GM23338 (cell line): ENCODE measurements at regions not wholly inside any gene's neighbourhood (a gene's known extent, or its start where the extent isn't known, plus 50 kb on each side); places are given as distances from the start of the nearest gene placed in this dataset.

Experiments
- ATAC-seq: fragments of 200-7000 bp; cut with Tn5 transposase; 3 replicates; pipeline ENCODE4 v1.9.1; 2020
- DNase-seq: peaks from one replicate; pipeline ENCODE4 v3.0.0-alpha.2; 2015; ENCODE audit warnings: low spot score
- H2AFZ ChIP-seq: fragments of 200-600 bp; sonication (generic); 2 replicates; pipeline ENCODE4 v1.8.0; 2016; ENCODE audit warnings: antibody characterized with exemption, mild to moderate bottlenecking, moderate library complexity
- H3F3A ChIP-seq: fragments of 200-600 bp; sonication (generic); replicated peaks from 2 replicates; pipeline ENCODE4 v1.8.0; 2017; ENCODE audit warnings: antibody characterized with exemption, mixed run types, low read depth
- H3K27ac ChIP-seq: fragments of 200-600 bp; sonication (generic); 2 replicates; pipeline ENCODE4 v1.6.1; 2016; ENCODE audit warnings: low read depth
- H3K27me3 ChIP-seq: fragments of 200-600 bp; sonication (generic); 2 replicates; pipeline ENCODE4 v1.8.0; 2016; ENCODE audit warnings: mild to moderate bottlenecking, mixed run types, moderate library complexity; ENCODE audit not compliant: insufficient read depth
- H3K36me3 ChIP-seq: fragments of 200-600 bp; sonication (generic); 2 replicates; pipeline ENCODE4 v1.8.0; 2016; ENCODE audit warnings: mild to moderate bottlenecking; ENCODE audit not compliant: insufficient read depth
- H3K4me1 ChIP-seq: fragments of 200-600 bp; sonication (generic); 2 replicates; pipeline ENCODE4 v1.8.0; 2016; ENCODE audit warnings: mild to moderate bottlenecking, moderate library complexity; ENCODE audit not compliant: insufficient read depth
- H3K4me2 ChIP-seq: fragments of 200-600 bp; sonication (generic); 2 replicates; pipeline ENCODE4 v1.7.1; 2017; ENCODE audit warnings: mixed run types
- H3K4me3 ChIP-seq: fragments of 200-600 bp; sonication (generic); 2 replicates; pipeline ENCODE4 v1.6.1; 2016; ENCODE audit warnings: mixed run types
- H3K79me2 ChIP-seq: fragments of 200-600 bp; sonication (generic); replicated peaks from 2 replicates; pipeline ENCODE4 v1.8.0; 2017; ENCODE audit warnings: mild to moderate bottlenecking; ENCODE audit not compliant: insufficient read depth
- H3K9me2 ChIP-seq: fragments of 200-600 bp; sonication (generic); 2 replicates; pipeline ENCODE4 v1.8.0; 2017; ENCODE audit not compliant: insufficient read depth
- H4K20me1 ChIP-seq: fragments of 200-600 bp; sonication (generic); replicated peaks from 2 replicates; pipeline ENCODE4 v1.8.0; 2017; ENCODE audit warnings: mild to moderate bottlenecking; ENCODE audit not compliant: insufficient read depth
- H3K27ac Mint-ChIP-seq: 2 replicates; pipeline ENCODE4 v1.8.0; 2020; ENCODE audit warnings: inconsistent platforms, mild to moderate bottlenecking, moderate library complexity, mixed read lengths
- H3K27me3 Mint-ChIP-seq: 3 replicates; pipeline ENCODE4 v1.8.0; 2022; ENCODE audit warnings: low read depth, mild to moderate bottlenecking, moderate library complexity, mixed read lengths, inconsistent platforms; ENCODE audit not compliant: insufficient read depth, poor library complexity
- H3K36me3 Mint-ChIP-seq: 3 replicates; pipeline ENCODE4 v1.8.0; 2021; ENCODE audit warnings: low read depth, mild to moderate bottlenecking, inconsistent platforms, moderate library complexity, mixed read lengths
- H3K4me1 Mint-ChIP-seq: 3 replicates; pipeline ENCODE4 v1.8.0; 2020; ENCODE audit warnings: mild to moderate bottlenecking, inconsistent platforms, mixed read lengths
- H3K4me3 Mint-ChIP-seq: 3 replicates; pipeline ENCODE4 v1.8.0; 2021; ENCODE audit warnings: moderate library complexity, mild to moderate bottlenecking, inconsistent platforms, mixed read lengths
- H3K9me3 Mint-ChIP-seq: 3 replicates; pipeline ENCODE4 v1.8.0; 2020; ENCODE audit warnings: moderate library complexity, mild to moderate bottlenecking, inconsistent platforms, mixed read lengths
- CREB1 ChIP-seq: fragments of 250-450 bp; sonication (Bioruptor Pico); IDR thresholded peaks from 2 replicates; pipeline ENCODE4 v1.5.0; 2020; ENCODE audit warnings: low read depth, mild to moderate bottlenecking, moderate library complexity
- ETS1 ChIP-seq: IDR thresholded peaks from 2 replicates; pipeline ENCODE4 v1.6.1; 2016; ENCODE audit warnings: antibody characterized with exemption
- EZH2 ChIP-seq: fragments of 200-600 bp; sonication (generic); IDR thresholded peaks from one replicate; pipeline ENCODE4 v1.8.0; 2017; ENCODE audit warnings: antibody characterized with exemption, mild to moderate bottlenecking, low read depth; ENCODE audit not compliant: unreplicated experiment
- NANOG ChIP-seq: IDR thresholded peaks from 2 replicates; pipeline ENCODE4 v1.6.1; 2016; ENCODE audit warnings: antibody characterized with exemption, borderline replicate concordance
- POLR2AphosphoS5 ChIP-seq: IDR thresholded peaks from 2 replicates; pipeline ENCODE4 v1.6.1; 2016; ENCODE audit warnings: antibody characterized with exemption, low read depth
- ZNF114 ChIP-seq: fragments of 250-450 bp; sonication (Bioruptor Pico); IDR thresholded peaks from 2 replicates; pipeline ENCODE4 v1.5.0; 2020; ENCODE audit warnings: mild to moderate bottlenecking, moderate library complexity
- ZNF331 ChIP-seq: fragments of 250-450 bp; sonication (Bioruptor Pico); IDR thresholded peaks from 2 replicates; pipeline ENCODE4 v1.5.0; 2020; ENCODE audit warnings: low read depth, mild to moderate bottlenecking, moderate library complexity
- TF ChIP-seq, protein P1 (sequence below): fragments of 250-450 bp; sonication (Bioruptor Pico); IDR thresholded peaks from 2 replicates; pipeline ENCODE4 v1.5.0; 2020; ENCODE audit warnings: mild to moderate bottlenecking, moderate library complexity
- TF ChIP-seq, protein P2 (sequence below): IDR thresholded peaks from one replicate; pipeline ENCODE4 v1.6.1; 2018; ENCODE audit warnings: antibody characterized with exemption; ENCODE audit not compliant: unreplicated experiment

GRCh38 chr13:34752283-34752960, 189.6 kb upstream of the NBEA start (continued):
- TF ChIP-seq, protein P1, sequence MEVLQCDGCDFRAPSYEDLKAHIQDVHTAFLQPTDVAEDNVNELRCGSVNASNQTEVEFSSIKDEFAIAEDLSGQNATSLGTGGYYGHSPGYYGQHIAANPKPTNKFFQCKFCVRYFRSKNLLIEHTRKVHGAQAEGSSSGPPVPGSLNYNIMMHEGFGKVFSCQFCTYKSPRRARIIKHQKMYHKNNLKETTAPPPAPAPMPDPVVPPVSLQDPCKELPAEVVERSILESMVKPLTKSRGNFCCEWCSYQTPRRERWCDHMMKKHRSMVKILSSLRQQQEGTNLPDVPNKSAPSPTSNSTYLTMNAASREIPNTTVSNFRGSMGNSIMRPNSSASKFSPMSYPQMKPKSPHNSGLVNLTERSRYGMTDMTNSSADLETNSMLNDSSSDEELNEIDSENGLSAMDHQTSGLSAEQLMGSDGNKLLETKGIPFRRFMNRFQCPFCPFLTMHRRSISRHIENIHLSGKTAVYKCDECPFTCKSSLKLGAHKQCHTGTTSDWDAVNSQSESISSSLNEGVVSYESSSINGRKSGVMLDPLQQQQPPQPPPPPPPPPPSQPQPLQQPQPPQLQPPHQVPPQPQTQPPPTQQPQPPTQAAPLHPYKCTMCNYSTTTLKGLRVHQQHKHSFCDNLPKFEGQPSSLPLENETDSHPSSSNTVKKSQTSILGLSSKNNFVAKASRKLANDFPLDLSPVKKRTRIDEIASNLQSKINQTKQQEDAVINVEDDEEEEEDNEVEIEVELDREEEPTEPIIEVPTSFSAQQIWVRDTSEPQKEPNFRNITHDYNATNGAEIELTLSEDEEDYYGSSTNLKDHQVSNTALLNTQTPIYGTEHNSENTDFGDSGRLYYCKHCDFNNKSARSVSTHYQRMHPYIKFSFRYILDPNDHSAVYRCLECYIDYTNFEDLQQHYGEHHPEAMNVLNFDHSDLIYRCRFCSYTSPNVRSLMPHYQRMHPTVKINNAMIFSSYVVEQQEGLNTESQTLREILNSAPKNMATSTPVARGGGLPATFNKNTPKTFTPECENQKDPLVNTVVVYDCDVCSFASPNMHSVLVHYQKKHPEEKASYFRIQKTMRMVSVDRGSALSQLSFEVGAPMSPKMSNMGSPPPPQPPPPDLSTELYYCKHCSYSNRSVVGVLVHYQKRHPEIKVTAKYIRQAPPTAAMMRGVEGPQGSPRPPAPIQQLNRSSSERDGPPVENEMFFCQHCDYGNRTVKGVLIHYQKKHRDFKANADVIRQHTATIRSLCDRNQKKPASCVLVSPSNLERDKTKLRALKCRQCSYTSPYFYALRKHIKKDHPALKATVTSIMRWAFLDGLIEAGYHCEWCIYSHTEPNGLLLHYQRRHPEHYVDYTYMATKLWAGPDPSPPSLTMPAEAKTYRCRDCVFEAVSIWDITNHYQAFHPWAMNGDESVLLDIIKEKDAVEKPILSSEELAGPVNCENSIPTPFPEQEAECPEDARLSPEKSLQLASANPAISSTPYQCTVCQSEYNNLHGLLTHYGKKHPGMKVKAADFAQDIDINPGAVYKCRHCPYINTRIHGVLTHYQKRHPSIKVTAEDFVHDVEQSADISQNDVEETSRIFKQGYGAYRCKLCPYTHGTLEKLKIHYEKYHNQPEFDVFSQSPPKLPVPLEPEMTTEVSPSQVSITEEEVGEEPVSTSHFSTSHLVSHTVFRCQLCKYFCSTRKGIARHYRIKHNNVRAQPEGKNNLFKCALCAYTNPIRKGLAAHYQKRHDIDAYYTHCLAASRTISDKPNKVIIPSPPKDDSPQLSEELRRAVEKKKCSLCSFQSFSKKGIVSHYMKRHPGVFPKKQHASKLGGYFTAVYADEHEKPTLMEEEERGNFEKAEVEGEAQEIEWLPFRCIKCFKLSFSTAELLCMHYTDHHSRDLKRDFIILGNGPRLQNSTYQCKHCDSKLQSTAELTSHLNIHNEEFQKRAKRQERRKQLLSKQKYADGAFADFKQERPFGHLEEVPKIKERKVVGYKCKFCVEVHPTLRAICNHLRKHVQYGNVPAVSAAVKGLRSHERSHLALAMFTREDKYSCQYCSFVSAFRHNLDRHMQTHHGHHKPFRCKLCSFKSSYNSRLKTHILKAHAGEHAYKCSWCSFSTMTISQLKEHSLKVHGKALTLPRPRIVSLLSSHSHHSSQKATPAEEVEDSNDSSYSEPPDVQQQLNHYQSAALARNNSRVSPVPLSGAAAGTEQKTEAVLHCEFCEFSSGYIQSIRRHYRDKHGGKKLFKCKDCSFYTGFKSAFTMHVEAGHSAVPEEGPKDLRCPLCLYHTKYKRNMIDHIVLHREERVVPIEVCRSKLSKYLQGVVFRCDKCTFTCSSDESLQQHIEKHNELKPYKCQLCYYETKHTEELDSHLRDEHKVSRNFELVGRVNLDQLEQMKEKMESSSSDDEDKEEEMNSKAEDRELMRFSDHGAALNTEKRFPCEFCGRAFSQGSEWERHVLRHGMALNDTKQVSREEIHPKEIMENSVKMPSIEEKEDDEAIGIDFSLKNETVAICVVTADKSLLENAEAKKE (CRISPR knock-in tag): no peak
- no peak for TF ChIP-seq POLR2AphosphoS5
- TF ChIP-seq ZNF331 (CRISPR knock-in tag): no peak
- TF ChIP-seq ZNF114 (CRISPR knock-in tag): no peak
- TF ChIP-seq, protein P2, sequence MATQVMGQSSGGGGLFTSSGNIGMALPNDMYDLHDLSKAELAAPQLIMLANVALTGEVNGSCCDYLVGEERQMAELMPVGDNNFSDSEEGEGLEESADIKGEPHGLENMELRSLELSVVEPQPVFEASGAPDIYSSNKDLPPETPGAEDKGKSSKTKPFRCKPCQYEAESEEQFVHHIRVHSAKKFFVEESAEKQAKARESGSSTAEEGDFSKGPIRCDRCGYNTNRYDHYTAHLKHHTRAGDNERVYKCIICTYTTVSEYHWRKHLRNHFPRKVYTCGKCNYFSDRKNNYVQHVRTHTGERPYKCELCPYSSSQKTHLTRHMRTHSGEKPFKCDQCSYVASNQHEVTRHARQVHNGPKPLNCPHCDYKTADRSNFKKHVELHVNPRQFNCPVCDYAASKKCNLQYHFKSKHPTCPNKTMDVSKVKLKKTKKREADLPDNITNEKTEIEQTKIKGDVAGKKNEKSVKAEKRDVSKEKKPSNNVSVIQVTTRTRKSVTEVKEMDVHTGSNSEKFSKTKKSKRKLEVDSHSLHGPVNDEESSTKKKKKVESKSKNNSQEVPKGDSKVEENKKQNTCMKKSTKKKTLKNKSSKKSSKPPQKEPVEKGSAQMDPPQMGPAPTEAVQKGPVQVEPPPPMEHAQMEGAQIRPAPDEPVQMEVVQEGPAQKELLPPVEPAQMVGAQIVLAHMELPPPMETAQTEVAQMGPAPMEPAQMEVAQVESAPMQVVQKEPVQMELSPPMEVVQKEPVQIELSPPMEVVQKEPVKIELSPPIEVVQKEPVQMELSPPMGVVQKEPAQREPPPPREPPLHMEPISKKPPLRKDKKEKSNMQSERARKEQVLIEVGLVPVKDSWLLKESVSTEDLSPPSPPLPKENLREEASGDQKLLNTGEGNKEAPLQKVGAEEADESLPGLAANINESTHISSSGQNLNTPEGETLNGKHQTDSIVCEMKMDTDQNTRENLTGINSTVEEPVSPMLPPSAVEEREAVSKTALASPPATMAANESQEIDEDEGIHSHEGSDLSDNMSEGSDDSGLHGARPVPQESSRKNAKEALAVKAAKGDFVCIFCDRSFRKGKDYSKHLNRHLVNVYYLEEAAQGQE: no peak

- H3K9me2 ChIP-seq: peaks cover 5% of the 10 kb centered on the region; the same call in 1 of the 2 replicates
- Mint-ChIP-seq H3K27ac (no peak overlapping the region), H3K4me1 (peaks cover 3% of the 10 kb centered on the region; the same call in 2 of the 3 replicates), H3K27me3 (no peaks in the 10 kb centered on the region), H3K4me3 (no peak overlapping the region), H3K9me3 (no peaks in the 10 kb centered on the region), H3K36me3 (no peaks in the 10 kb centered on the region)
- DNase-seq (no peak), ATAC-seq (no peak)
- H2AFZ ChIP-seq: no peak overlapping the region
- no peak overlapping the region for H3K27ac ChIP-seq
- H3K4me3 ChIP-seq: no peak overlapping the region
- no peaks in the 10 kb centered on the region for H3F3A ChIP-seq
- TF ChIP-seq ZNF114 (CRISPR knock-in tag): no peak
- no peak for TF ChIP-seq ETS1
- no peak for TF ChIP-seq NANOG
- no peak for TF ChIP-seq EZH2
- no peak for TF ChIP-seq CREB1
- no peak overlapping the region for H3K4me2 ChIP-seq
- H3K36me3 ChIP-seq: no peaks in the 10 kb centered on the region
- H3K79me2 ChIP-seq: no peaks in the 10 kb centered on the region
- H3K27me3 ChIP-seq: no peaks in the 10 kb centered on the region
- H3K4me1 ChIP-seq: no peaks in the 10 kb centered on the region
- no peaks in the 10 kb centered on the region for H4K20me1 ChIP-seq
These were observed 185.9 kb upstream of the NBEA start for GRCh38 chr13:34756136-34756535.
